GM18907 (cell line): ENCODE measurements at regions not wholly inside any gene's neighbourhood (a gene's known extent, or its start where the extent isn't known, plus 50 kb on each side); places are given as distances from the start of the nearest gene placed in this dataset.
"Not testable (repeated sequence)": the region's sequence is repeated elsewhere in the genome, so short reads cannot be mapped to it uniquely, and the experiment has no call there.

Source experiments
- ATAC-seq: cut with Tn5 transposase; IDR thresholded peaks from one replicate; pipeline ENCODE4 v1.9.1; 2021; ENCODE audit warnings: mild to moderate bottlenecking, moderate library complexity; ENCODE audit not compliant: unreplicated experiment

DNA sequence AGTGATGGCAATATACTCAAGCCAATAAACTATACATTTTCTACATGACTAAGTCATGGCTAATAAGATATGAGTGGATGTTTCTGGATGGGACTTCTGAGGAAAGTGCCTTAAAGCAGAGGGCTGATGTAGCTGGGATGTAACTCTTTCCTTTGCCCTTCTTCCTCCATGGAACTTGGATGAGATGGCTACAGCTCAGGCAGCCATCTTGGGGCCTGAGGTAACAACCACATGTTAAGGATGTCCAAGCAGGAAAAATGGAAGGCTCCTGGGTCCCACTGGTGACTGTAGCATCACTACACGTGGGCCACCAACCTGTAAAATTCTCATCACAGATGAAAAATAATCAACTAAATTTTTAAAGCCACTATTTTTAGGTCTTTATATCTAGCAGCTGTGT, 54.4 kb upstream of the GRIP1 start:
- no peak for ATAC-seq

DNA sequence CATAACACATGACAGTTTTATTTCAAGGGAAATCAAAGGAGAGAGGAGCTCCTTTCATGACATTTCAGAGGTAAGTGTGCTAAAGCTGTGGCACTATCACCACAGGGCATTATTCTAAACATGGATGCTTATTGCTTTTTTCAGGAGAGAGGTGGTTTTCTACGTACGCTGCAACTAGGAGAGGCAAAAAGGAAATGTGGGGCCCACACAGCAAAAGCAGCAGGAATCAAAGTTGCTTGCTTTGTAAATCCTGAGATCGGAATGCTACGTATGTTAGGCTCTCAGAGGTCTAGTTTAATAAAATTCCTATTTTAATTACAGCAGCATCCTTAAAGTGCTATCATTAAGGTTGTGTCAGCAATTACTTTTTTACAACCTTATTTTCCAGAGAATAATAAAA, 55.0 kb upstream of the GRIP1 start:
- no peak for ATAC-seq

DNA sequence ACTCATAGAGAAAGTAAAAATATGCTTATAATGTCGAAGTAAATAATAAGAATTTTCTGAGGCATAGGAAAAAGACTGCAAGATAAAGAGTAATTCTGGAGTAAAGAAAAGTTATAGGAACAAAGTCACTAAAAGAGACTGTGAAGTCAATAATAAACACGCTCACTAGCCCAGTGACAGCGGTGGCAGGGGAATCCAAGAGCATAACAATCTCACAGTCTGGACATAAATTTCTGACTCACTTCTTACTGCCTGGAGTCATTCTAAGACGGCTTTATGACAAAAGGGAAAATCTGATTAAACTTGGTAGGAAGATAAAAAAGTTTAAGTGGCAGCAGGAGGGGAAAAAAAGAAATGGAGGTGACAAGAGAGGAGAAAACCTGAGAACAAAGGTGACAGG, 56.4 kb upstream of the GRIP1 start:
- no peak for ATAC-seq

DNA sequence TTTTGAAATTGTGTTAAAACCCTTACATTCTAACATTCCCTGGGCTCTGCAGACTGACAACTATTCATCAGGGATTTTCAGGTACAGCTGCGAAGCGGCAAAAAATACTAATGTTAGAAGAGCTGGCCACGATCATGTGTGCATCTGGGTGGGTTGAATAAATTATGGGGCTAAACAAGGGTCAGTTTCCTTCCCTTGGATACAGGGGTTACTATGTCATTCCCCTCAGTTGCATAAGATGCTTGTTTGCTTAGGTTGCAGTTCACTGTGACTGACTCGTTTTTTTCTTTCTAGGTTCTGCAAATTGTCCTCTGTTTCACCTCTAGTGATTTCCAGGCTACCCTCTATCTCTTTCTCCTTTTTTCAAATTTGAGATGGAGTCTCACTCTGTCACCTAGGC, 58.1 kb upstream of the GRIP1 start:
- no peak for ATAC-seq

DNA sequence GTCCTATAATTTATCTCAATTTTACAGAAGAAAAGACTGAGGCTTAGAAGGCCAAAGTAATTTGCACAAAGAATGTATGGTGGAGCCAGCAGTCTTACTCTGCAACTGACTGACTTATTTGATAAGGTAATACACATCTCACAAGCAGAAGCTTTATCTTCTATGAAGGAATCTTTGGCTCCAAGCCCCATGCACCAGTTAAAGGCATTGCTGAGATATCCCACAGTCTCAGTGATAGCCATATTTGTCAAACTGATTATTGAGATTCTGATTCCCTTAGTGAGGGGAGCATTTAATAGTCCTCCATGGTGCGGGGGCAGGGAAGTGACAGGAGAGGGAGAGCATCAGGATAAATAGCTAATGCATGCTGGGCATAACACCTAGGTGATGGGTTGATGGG, 60.4 kb upstream of the GRIP1 start:
- no peak for ATAC-seq

DNA sequence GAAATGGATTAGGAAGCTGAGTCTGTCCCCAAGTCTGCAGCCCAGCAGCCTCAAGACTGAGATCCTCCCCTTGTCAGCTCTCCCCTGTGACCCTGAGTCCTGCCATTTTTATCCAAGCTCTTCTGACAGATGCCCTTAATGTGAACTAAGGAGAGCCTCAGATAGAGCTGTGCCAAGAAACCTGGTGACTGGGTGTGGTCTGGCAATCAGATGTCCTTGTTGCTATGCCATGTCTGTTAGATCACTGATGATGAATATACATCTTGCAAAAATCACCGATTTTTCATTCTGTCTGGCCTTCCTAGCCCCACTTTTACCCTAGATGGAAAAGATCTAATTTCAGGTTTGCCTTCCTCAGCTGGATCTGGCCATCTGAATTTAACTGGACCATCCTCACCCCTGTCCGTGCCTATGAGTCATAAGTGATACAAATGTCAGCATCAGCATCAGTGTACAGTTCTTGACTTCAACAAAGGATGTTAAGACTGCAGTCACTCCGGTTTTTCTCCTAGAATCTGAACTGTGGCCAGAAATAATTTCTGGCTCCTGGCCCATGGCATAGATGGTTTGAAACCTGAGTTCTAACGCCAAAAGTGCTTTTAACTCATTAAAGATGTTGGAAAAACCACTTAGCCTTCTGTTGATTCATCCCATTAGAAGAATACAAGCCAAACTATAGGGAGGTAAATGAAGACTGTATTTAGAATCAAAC, 61.2 kb upstream of the GRIP1 start:
- no peak for ATAC-seq

DNA sequence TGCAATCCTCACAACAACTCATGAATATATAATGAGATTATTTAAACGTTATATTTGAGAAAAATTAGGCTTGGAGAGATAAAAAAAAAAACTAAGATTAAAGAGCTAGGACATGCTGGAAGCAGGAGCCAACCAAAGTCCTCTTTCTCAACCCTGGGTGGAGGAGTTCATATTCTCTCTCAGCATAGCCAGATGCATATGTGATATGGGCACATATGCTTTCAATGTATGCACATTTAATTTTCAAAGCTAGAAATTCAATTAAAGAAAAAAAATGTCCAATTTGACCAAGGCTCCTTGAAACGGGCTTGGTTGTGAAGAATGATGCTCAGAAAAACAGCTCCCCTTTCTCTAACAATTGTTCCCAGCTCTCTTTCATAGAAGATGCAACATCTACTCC, 61.9 kb upstream of the GRIP1 start:
- no peak for ATAC-seq

DNA sequence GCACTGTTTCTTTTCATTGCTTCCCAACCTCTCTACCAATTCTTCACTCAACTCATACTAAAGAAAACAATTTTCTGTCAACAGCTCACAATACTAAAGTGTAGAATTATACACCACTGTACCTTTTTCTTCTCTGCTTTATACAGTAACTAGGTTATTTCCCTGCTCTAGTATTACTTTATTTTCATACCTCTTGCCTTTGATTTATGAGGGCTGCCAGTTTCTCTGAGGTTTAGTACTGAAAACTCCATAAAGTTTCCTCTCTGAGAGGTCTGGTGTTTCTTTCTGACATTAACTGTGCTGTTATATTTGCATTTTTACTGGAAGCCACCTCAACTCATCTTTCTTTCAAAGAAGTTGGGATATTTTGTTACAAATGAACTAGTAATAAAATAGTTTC, 63.0 kb upstream of the GRIP1 start:
- no peak for ATAC-seq

DNA sequence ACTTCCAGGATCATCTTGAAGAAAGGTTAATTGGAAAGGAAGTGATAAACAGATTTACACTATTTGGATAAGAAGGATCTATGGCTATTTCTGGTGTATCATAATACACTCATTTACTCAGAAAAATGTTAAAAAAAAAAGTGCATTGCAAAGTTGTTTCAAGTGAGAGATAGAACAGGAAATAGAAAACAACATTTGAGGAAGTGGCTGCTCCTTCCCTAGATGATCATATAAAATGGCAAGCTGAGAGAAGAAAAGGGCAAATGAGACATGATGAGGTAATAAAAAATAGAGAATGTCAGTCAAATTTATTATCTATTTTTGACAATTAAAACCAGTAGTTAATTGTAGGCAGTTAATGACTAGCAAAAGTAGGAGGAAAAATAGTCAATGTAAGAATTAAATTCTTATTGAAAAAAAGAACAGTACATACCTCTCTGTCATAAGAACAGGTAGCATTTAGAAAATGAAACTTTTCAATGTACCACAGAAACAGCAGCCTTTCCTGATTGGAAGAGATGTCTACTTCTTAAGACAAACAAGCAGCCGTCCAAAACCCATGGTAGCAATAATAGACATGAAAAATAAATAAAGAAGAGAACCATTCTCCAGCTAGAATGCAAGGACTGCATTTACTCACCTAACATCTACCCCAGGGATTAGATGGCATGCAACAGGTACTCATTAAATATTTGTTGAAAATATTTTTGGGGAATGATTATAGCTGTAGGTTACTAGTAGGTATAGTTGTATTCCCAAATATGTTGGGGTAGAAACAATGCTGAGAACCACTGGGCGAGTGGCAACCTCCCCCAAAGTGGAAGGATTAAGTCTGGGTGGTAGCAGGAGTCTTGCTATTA, 63.9 kb upstream of the GRIP1 start:
- ATAC-seq: no peak

DNA sequence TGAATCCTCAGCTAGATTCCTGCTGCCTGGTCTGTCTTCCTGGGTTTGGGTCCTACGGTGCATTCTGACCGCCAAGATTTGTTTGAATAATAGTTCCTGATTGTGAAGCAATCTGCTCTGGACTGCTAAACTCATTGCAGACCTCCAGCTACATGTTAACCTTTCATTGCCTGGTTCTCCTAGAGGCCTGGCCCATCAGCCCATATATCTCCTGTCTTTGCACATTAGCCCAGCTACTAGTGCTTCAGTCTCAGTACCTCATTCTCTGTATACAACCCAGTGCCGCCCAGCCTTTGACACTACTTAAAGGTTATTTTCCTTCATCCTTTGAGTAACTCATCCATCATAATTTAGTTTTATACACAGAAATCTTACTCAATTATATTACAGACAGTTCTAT, 65.6 kb upstream of the GRIP1 start:
- ATAC-seq: no peak

DNA sequence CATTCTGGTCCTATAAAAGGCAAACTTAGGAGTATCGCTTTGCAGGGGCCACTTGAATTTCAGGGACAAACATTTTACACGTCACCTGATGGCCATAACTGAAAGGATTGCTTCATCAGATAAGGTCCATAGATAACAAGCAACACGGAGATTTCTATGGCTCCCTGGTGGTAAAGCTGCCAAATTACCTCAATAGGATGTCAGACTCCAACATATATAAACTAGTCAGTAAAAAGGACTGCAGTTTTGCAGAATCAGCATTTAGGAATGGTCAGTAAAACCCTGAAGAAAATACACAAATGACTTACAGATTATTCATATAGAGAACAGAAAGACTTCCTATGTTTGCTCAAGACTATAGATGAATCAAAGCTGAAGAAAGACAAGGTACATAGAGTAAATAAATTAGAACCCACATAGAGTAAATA, 66.1 kb upstream of the GRIP1 start:
- no peak for ATAC-seq

DNA sequence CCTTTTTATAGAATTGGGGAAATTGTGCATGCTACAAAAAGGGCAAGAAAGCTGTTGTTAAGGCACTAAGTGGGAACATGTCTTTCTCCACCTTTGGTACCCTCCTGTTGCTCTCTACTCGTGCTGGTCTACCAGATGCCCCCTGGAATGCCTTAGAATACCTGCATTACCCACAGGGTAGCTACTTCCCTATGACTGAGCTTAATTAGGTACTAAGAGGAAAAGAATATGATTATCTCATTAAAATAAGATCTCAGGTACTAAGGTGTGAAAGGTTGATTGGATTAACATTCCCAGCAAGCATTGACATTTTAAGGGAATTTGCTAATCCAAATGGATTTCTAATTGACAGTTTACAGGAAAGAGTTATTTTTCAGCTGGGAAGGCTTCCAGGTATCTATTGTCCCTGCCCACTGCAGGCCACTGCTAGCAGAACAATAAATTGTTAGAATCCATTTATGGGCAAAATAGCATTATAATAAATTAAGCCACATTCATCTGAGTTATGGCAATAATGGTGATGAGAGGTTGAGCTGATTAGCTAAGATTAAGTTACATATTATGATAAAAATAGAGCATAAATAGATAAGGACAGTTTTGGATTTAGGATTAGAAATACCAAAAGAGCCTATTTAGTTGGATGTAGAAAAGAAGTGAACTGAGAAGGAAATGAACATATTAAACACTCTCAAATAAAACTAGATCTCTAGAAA, 67.8 kb upstream of the GRIP1 start:
- no peak for ATAC-seq

DNA sequence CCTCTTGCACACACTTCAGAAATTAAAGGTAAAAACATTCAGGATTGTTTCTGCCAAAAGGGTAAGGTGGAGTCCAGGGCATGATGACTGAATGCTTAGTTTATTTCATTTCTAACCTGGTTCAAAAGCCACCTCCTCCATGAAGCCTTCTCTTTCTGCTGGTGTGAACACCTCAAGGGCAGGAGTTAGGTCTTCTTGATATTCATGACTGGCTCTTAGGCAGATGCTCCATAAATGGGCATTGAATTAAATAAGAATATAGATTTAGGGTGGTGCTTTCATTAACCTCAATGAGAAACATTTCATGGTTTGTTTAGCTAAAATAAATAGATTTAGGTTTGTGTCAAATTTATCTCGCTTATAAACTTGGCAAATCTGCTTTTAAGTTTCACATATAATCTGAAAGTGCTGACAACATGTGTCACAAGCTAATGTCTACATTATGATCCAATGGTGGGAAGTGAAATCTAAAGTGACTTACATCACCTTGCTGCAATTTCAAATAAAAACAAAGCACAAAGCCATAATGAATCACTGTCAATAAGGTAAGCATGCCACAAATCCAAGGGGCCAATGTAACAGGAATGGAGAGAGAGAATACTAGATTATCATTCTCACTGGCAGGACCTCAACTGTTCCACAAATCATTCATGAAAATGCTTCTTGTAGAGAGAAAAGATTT, 72.7 kb upstream of the GRIP1 start:
- no peak for ATAC-seq

DNA sequence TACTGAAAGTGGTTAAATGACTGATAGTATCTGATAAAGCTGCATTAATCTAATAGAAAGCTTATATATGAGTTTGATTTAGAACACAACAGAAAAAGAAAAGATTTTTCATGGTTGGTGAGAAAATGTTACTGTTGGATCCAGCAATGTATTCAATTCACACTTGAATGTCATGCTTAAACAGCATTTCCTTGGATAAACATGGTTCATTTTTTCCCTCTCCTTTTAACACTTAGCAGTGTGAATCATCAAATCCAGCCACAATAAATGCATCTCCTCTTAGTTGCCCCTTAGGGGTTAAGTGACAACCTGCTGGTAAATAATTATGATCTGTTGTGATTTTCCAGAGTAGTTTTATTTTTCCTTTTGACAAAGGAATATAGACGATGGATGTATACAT, 74.9 kb upstream of the GRIP1 start:
- ATAC-seq: no peak

DNA sequence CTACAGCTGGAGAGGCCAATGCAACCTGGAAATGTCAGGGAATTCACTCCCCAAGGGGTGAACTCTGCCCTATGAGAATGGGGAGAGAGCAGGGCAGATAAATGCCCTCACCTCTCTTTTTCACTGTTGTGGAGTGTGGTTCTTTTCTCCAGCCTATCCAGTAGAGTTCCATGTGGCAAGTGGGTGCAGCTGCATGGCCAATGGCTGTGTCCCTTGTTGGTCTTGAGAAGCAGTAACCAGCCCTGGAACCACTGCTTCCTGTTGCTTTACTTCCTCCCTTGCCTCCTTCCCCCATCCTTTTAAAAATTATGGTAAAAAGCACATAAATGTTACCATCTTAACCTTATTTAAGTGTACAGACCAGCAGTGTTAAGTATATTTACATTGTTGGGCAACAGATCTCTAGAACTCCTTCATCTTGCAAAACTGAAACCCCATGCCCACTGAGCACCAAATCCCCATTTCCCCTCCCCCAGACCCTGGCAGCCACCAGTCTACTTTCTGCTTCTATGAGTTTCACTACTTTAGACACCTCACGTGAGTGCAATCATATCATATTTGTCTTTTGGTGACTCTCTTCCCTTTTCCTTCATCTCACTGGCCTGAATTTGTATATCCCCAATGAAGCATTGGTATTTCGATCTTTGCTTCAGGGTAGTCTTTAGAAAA, 77.0 kb upstream of the GRIP1 start:
- no peak for ATAC-seq

DNA sequence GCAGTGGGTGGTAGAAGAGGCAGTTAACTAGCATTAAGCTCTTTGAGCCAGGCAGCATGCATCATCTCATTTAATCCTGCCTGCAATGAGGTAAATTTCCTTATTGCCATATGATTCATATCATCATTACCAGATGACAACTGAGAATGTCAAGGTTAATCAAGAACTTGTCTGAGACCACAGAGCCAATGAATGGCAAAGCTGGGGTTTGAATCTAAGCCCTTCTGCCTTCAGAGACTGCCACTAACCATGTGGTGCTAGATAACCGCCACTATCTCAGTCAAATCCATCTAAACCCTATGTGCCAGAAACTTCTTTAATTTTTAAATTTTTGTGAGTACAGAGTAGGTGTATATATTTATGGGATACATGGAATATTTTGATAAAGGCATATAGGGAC, 77.8 kb upstream of the GRIP1 start:
- no peak for ATAC-seq

DNA sequence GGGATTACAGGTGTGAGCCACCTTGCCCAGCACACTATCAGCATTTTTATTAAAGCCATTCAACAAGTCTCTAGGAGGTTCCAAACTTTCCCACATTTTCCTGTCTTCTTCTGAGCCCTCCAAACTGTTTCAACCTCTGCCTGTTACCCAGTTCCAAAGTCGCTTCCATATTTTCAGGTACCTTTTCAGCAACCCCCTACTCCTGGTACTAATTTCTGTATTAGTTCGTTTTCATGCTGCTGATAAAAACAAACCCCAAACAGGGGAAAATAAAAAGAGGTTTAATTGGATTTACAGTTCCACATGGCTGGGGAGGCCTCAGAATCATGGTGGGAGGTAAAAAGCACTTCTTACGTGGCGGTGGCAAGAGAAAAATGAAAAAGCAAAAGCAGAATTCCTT, 81.2 kb upstream of the GRIP1 start:
- ATAC-seq: not testable (repeated sequence)

DNA sequence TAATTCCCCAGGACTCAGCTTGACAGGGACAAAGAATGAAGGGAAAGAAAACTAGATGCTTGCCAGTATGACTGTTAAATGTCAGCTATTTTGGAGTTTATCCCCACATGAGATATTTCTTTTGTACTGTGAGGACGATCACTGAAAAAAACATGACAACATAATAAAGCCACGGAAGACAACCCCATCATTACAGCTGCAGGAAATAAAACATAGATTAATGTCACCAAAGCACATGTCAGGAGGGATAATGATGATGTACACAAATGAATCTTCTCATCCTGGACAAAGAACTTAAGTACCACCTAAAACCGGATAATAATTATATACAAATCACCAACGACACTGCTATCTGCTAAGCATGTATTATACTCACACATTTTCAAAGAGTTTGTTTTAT, 84.6 kb upstream of the GRIP1 start:
- no peak for ATAC-seq

DNA sequence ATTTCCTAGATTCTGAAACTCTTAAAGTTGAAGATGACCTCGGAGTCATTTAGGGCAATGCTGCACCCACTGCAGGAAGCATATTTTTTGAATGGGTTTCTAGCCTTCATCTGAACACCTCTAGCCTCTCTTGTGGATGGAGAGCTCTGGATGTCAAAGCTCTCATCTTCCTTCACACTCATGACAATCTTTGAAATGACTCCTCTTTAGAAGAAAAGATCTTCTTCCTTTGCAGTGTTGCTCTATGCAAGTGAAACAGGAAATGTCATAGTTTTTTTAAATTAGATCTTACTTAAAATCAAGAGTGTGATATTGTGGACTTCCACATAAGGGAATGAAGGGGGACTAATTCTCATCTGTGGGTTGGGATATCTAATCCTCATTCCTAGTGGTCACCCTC, 86.3 kb upstream of the GRIP1 start:
- no peak for ATAC-seq

DNA sequence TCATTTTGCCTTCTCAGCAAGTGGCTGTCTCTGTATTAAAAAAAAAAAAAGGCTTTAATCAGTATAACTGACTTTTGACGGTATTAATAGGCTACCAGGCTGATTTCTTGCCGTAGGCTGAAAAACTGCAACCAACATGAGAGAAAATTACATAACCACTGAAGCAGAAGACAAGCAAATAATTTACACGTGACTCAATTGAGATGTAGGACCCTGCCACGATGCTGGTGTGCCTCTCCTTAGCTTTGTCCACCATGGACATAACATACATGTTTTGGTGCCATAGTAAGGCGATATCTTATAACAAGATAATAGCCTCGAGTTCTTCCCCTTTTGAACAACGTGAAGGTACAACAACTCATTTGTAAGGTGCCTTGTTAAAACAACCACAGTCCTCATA, 88.7 kb upstream of the GRIP1 start:
- no peak for ATAC-seq

DNA sequence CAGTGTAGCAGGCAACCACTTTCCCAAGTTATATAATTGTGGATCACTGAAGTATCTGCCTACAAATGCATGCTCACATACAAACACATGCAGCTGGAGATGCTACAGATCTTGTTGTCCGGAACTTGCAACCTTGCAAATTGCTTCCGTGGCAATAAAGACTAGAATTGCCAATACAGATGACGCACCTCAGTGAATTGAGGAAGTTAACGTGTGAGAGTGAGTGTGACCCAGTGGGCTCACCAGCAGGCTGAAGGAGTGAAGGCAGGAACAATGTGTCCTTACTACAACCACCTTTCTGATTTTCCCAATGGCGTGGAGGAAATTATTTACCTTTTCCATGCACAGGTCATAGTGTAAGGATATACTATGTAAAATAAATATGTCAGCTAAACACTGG, 89.4 kb upstream of the GRIP1 start:
- no peak for ATAC-seq
